HG02840 (cell line): ENCODE measurements at regions not wholly inside any gene's neighbourhood (a gene's known extent, or its start where the extent isn't known, plus 50 kb on each side); places are given as distances from the start of the nearest gene placed in this dataset.
"Not testable (repeated sequence)": the region's sequence is repeated elsewhere in the genome, so short reads cannot be mapped to it uniquely, and the experiment has no call there.

Source experiments
- ATAC-seq: cut with Tn5 transposase; IDR thresholded peaks from one replicate; pipeline ENCODE4 v1.9.1; 2021; ENCODE audit warnings: mild to moderate bottlenecking, moderate library complexity, moderate number of reproducible peaks; ENCODE audit not compliant: unreplicated experiment, low FRiP score

DNA sequence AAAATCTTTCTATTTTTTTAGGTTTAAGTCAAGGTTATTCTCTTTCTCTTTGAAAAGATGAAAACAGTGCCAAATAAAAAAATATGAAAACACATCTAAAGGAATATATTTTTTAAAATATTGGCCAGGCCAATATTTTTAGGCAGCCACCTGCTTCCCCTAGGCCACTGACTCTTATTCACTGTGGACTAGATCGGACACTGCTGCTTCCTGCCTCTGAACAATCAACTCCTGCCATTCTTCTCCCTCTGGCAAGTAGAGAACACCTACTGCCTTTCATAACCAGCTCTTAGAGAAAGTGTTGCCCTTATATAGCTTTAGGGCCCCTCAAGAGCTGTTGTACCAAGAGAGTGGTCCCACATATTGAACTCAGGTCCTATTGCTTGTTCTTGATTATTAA lies 529.2 kb downstream of the RAPGEF2 start:
- ATAC-seq: no peak

- ATAC-seq: no peak
Observed at GRCh38 chr4:159639671-159640323, 536.9 kb downstream of the RAPGEF2 start.

DNA sequence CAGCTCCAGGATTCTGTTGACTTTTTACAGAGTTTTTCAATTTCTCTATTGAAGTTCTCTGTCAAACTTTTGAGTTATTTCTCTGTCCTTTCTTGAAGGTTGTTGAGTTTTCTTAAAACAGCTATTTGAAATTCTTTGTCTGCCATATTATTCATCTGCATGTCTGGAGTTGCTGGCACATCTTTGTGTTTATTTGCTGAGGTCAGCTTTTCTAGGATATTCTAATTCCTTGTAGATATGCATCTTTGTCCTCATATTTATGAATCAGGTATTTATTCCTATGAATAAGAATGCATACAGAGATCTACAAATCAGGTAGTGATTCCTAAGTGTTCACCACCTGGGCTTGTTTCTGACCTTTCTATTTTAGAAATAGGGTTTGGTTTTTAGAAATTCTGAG lies 546.4 kb downstream of the RAPGEF2 start:
- ATAC-seq: no peak

GRCh38 chr4:159652871-159653270 lies 550.0 kb downstream of the RAPGEF2 start:
- ATAC-seq: no peak

GRCh38 chr4:159655547-159655946 lies 552.7 kb downstream of the RAPGEF2 start:
- no peak for ATAC-seq

DNA sequence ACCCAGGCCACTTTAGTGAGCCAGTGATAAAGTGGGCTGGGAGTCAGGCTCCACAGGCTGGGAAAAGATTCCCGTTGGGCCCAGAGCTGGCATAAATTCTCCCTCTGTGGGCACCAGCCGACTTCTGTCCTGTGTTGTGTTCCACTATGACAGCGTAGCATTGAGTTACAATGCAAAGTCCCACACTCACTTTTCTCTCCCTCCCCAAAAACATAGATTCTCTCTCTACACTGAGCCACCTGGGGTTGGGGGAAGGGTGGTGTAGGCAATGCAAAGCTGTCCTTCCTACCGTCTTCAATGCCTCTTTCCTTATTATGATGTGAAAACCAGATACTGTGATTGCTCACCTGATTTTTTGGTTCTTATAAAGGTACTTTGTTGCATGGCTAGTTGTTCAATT lies 566.2 kb downstream of the RAPGEF2 start:
- no peak for ATAC-seq

DNA sequence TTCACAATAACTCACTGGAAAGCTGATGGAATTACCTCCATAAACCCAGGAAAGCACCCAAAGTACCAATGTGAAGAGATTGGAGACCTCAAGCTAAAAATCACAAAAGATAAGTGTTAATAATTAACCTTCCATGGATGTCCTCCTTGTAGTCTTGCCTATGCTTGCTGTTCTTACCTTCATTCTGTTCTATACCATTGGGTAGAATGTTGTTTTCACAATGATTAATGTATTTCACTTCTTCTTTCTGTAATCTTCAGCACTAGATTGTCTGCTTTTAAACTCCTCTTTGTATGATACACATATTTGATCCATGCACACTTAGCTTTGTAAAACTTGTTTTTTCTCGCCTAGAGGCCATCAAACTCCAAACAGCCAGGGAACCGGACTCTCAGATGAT lies 570.3 kb downstream of the RAPGEF2 start:
- ATAC-seq: no peak

DNA sequence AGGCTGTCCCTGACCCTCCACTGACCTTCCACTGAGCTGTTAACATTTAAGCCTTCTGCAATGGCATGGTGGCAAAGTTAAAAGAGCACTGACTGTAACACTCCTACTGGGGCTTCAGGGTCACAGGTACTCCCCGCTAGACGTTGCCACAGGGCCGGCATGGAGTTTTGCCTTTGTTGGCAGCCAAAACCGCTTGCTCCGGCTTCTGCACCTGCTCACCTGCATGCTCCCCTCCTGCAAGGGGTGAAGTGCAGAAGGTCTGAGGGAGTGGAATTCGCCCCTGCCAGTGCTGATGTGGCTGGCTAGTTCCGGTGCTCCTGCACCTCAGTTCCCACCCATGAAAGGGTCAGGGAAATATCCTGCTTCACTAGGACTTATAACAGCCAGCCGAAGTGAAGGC lies 571.4 kb downstream of the RAPGEF2 start:
- ATAC-seq: no peak

DNA sequence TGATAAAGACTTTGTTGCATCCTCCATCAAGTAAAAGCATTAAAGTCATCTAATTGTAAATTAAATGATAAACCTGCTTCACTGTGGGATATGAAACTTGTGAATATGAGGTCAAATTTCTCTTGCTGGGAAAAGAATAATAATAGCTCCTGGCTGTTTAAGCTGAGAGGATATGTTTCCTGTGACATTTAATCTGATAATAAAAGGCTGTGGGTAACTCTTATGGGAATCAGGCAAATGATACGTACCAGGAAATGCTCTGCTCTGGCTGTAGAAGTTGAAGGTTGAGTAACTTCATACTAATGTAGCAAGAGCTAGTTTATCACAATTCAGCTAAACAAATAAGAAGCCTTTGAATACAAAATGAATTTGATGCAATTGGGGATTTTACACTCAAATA lies 574.6 kb downstream of the RAPGEF2 start:
- no peak for ATAC-seq

DNA sequence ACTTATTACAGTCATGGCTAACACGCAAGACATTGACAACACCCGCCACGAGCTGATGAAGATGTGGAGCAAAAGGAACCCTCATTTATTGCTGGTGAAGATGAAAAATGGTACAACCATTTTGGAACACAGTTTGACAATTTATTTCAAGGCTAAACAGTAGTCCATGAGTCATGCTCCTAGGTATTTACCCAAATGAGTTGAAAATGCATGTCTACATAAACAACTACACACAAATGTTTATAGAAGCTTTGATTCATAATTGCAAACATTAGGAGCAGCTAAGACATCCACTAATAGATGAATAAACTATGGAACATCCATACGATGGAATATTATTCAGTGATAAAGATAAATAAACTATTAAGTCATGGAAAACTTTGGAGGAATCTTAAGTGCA lies 580.1 kb downstream of the RAPGEF2 start:
- no peak for ATAC-seq

- no peak for ATAC-seq
Observed at GRCh38 chr4:159684061-159684460, 581.2 kb downstream of the RAPGEF2 start.

- ATAC-seq: no peak
Observed at GRCh38 chr4:159685340-159686092, 582.6 kb downstream of the RAPGEF2 start.

GRCh38 chr4:159689526-159689925 lies 586.6 kb downstream of the RAPGEF2 start:
- ATAC-seq: no peak

GRCh38 chr4:159697322-159698283 lies 594.7 kb downstream of the RAPGEF2 start:
- ATAC-seq: no peak

DNA sequence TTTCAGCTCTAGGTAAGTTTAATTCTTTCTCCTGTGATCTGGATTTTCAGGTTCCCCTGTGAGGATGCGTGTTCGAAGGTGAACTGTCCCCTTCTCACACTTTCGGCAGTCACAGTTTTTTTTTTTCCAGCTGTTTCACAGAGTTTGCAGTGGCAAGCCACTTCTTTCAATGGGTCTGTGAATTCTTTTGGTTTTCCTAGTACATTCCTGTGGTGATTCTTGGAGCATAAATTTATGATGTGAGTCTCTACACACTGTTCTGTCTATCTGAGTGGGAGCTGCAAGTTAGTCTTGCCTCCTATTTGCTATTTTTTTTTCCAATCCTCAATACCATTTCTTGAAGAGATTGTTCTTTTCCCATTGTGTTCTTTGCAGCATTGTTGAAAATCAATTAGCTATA lies 595.5 kb downstream of the RAPGEF2 start:
- no peak for ATAC-seq

- no peak for ATAC-seq
Observed at GRCh38 chr4:159702200-159702599, 599.3 kb downstream of the RAPGEF2 start.

DNA sequence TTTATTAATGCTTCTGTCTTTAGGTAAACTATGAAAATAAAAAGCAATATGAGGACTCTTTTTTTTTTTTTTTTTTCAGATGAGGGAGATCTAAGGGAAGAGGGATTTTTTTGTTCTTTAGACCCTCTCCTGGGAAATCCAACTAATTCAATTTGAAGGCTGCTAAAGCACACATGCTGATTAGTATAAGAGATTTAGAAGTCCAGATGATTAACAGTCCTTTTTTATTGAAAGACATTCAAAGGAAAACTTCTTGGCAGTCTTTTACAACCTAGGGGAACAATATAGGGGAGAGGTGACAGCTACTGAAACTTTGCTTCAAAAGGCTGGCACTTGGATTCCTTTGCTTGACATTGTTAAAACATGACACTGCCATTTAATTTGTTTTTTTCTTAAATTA lies 602.5 kb downstream of the RAPGEF2 start:
- no peak for ATAC-seq

DNA sequence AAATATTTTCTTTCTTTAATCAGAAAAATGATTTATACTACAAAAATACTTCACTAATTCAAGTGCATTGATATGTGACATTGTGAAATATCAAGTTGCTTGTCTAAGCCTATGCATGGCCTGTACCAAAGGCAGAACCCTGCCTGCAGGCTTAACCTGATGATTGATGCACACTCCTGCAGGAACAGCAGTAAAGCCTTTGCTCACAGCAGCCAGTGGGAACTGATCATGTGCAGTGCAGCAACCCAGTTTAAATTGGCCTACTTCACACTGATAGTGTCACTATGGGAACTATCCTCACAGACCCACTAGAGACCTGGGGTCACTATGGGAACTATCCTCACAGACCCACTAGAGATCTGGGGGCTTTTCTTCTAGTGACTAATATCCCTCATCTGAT lies 603.8 kb downstream of the RAPGEF2 start:
- ATAC-seq: no peak

- not testable (repeated sequence) for ATAC-seq
Observed at GRCh38 chr4:159715180-159715579, 612.3 kb downstream of the RAPGEF2 start.

- ATAC-seq: no peak
Observed at GRCh38 chr4:159719531-159719930, 616.7 kb downstream of the RAPGEF2 start.

GRCh38 chr4:159722052-159722451 lies 619.2 kb downstream of the RAPGEF2 start:
- no peak for ATAC-seq
